HG03457 (cell line): ENCODE measurements at regions not wholly inside any gene's neighbourhood (a gene's known extent, or its start where the extent isn't known, plus 50 kb on each side); places are given as distances from the start of the nearest gene placed in this dataset.
"Not testable (repeated sequence)": the region's sequence is repeated elsewhere in the genome, so short reads cannot be mapped to it uniquely, and the experiment has no call there.

Experiments used
- ATAC-seq: cut with Tn5 transposase; IDR thresholded peaks from one replicate; pipeline ENCODE4 v1.9.1; 2021; ENCODE audit warnings: moderate number of reproducible peaks; ENCODE audit not compliant: unreplicated experiment

- no peak for ATAC-seq
Observed at GRCh38 chr13:84812078-84812477, 929.8 kb upstream of the SLITRK1 start.

GRCh38 chr13:84810781-84811180, 928.5 kb upstream of the SLITRK1 start:
- no peak for ATAC-seq

- ATAC-seq: no peak
Observed at GRCh38 chr13:84802073-84802472, 919.8 kb upstream of the SLITRK1 start.

GRCh38 chr13:84784443-84785153, 902.3 kb upstream of the SLITRK1 start:
- ATAC-seq: no peak

GRCh38 chr13:84777316-84777715, 895.0 kb upstream of the SLITRK1 start:
- no peak for ATAC-seq

GRCh38 chr13:84776593-84776992, 894.3 kb upstream of the SLITRK1 start:
- ATAC-seq: no peak

- ATAC-seq: not testable (repeated sequence)
Observed at GRCh38 chr13:84775920-84776319, 893.6 kb upstream of the SLITRK1 start.

- ATAC-seq: no peak
Observed at GRCh38 chr13:84774111-84774510, 891.8 kb upstream of the SLITRK1 start.

- no peak for ATAC-seq
Observed at GRCh38 chr13:84760956-84761355, 878.7 kb upstream of the SLITRK1 start.

- no peak for ATAC-seq
Observed at GRCh38 chr13:84749126-84749525, 866.9 kb upstream of the SLITRK1 start.

GRCh38 chr13:84745051-84745551, 862.8 kb upstream of the SLITRK1 start:
- no peak for ATAC-seq

- no peak for ATAC-seq
Observed at GRCh38 chr13:84744203-84744602, 861.9 kb upstream of the SLITRK1 start.

GRCh38 chr13:84741253-84741652, 859.0 kb upstream of the SLITRK1 start:
- no peak for ATAC-seq

GRCh38 chr13:84739021-84739420, 856.7 kb upstream of the SLITRK1 start:
- no peak for ATAC-seq

GRCh38 chr13:84737661-84738060, 855.4 kb upstream of the SLITRK1 start:
- no peak for ATAC-seq

- no peak for ATAC-seq
Observed at GRCh38 chr13:84730376-84730775, 848.1 kb upstream of the SLITRK1 start.

GRCh38 chr13:84705982-84706710, 823.9 kb upstream of the SLITRK1 start:
- ATAC-seq: no peak

GRCh38 chr13:84702174-84702573, 819.9 kb upstream of the SLITRK1 start:
- no peak for ATAC-seq

GRCh38 chr13:84697591-84697990, 815.3 kb upstream of the SLITRK1 start:
- not testable (repeated sequence) for ATAC-seq

- no peak for ATAC-seq
Observed at GRCh38 chr13:84686973-84687372, 804.7 kb upstream of the SLITRK1 start.

- ATAC-seq: no peak
Observed at GRCh38 chr13:84686458-84686857, 804.2 kb upstream of the SLITRK1 start.

GRCh38 chr13:84684804-84685203, 802.5 kb upstream of the SLITRK1 start:
- no peak for ATAC-seq
